ENCODE measurements at regions not wholly inside any gene's neighbourhood (a gene's known extent, or its start where the extent isn't known, plus 50 kb on each side); places are given as distances from the start of the nearest gene placed in this dataset.

DNA sequence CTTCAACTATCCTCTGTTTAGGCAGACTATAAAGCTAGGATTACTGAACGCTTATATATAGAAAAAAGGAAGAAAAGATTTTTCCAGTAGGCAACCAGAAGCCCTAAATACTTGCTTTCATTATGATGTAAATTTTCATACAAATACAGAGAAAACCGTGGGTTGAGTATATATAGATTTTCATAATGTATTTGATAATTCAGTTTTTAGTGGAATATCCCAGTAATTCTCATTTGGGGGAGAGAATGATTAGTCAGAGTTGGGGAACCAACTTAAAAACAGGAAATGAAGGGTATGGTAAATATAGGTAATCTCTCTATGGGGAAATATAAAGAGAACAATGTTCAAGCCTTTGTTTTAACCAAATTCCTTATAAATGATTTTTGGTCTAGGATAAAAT is 154.0 kb upstream of the CITED2 start:
- Histone ChIP-seq H3K4me3 (ENCODE audit: insufficient read depth, low read length) (no peak overlapping the region), H3K9me3 (ENCODE audit: low read depth, low read length) (no peaks in the 10 kb centered on the region), H3K36me3 (ENCODE audit: insufficient read depth, low read length) (no peaks in the 10 kb centered on the region), H3K79me2 (ENCODE audit: insufficient read depth, low read length) (no peaks in the 10 kb centered on the region), H3K4me2 (ENCODE audit: insufficient read depth, low read length) (no peak overlapping the region), H4K20me1 (ENCODE audit: insufficient read depth, low read length) (no peaks in the 10 kb centered on the region), H2AFZ (ENCODE audit: low read length) (no peak overlapping the region), H3K4me1 (ENCODE audit: insufficient read depth, low read length) (peaks cover 4% of the 10 kb centered on the region), H3K27me3 (ENCODE audit: insufficient read depth, low read length) (no peaks in the 10 kb centered on the region), H3K27ac (ENCODE audit: low read depth, low read length) (no peak overlapping the region)
- no peak for DNase-seq (ENCODE audit: insufficient read length, low spot score, missing footprints)
- TF ChIP-seq, protein P1, sequence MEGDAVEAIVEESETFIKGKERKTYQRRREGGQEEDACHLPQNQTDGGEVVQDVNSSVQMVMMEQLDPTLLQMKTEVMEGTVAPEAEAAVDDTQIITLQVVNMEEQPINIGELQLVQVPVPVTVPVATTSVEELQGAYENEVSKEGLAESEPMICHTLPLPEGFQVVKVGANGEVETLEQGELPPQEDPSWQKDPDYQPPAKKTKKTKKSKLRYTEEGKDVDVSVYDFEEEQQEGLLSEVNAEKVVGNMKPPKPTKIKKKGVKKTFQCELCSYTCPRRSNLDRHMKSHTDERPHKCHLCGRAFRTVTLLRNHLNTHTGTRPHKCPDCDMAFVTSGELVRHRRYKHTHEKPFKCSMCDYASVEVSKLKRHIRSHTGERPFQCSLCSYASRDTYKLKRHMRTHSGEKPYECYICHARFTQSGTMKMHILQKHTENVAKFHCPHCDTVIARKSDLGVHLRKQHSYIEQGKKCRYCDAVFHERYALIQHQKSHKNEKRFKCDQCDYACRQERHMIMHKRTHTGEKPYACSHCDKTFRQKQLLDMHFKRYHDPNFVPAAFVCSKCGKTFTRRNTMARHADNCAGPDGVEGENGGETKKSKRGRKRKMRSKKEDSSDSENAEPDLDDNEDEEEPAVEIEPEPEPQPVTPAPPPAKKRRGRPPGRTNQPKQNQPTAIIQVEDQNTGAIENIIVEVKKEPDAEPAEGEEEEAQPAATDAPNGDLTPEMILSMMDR (IDR thresholded peaks at IDR 0.05; ENCODE audit: extremely low read depth, low read depth, low read length): no peak

DNA sequence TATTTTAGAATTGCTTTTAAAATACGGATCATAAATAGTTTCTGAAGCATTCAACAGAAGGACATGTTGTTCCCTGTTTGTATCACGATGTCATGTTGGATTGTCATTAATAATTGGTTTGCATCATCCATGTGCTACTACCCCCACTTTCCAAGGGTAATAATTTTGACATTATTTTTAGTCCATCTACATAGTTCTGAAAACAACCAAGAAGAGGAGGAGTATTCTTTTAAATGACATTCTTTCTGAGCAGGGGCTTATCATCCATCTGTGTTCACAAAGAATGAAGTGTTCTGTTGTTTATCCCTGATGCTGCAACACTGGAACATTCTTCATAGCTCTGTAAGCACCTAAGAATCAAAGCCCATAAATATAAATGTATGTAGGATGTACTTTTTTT is 151.0 kb upstream of the CITED2 start:
- Histone ChIP-seq H4K20me1 (ENCODE audit: insufficient read depth, low read length) (no peaks in the 10 kb centered on the region), H2AFZ (ENCODE audit: low read length) (no peak overlapping the region), H3K27ac (ENCODE audit: low read depth, low read length) (no peak overlapping the region), H3K4me1 (ENCODE audit: insufficient read depth, low read length) (peaks cover 3% of the 10 kb centered on the region), H3K4me3 (ENCODE audit: insufficient read depth, low read length) (no peak overlapping the region), H3K36me3 (ENCODE audit: insufficient read depth, low read length) (no peaks in the 10 kb centered on the region), H3K4me2 (ENCODE audit: insufficient read depth, low read length) (no peak overlapping the region), H3K27me3 (ENCODE audit: insufficient read depth, low read length) (no peaks in the 10 kb centered on the region), H3K79me2 (ENCODE audit: insufficient read depth, low read length) (no peaks in the 10 kb centered on the region), H3K9me3 (ENCODE audit: low read depth, low read length) (no peaks in the 10 kb centered on the region)
- no peak for DNase-seq (ENCODE audit: insufficient read length, low spot score, missing footprints)
- TF ChIP-seq, protein P1 (IDR thresholded peaks at IDR 0.05; ENCODE audit: extremely low read depth, low read depth, low read length): no peak

GRCh38 chr6:139523986-139524385 is 149.5 kb upstream of the CITED2 start:
- Histone ChIP-seq H2AFZ (ENCODE audit: low read length) (no peak overlapping the region), H3K27ac (ENCODE audit: low read depth, low read length) (no peak overlapping the region), H3K4me3 (ENCODE audit: insufficient read depth, low read length) (no peak overlapping the region), H3K4me1 (ENCODE audit: insufficient read depth, low read length) (peaks cover 12% of the 10 kb centered on the region), H3K79me2 (ENCODE audit: insufficient read depth, low read length) (no peaks in the 10 kb centered on the region), H3K36me3 (ENCODE audit: insufficient read depth, low read length) (no peaks in the 10 kb centered on the region), H4K20me1 (ENCODE audit: insufficient read depth, low read length) (no peaks in the 10 kb centered on the region), H3K9me3 (ENCODE audit: low read depth, low read length) (no peaks in the 10 kb centered on the region), H3K27me3 (ENCODE audit: insufficient read depth, low read length) (no peaks in the 10 kb centered on the region), H3K4me2 (ENCODE audit: insufficient read depth, low read length) (no peak overlapping the region)
- no peak for DNase-seq (ENCODE audit: insufficient read length, low spot score, missing footprints)
- TF ChIP-seq, protein P1 (IDR thresholded peaks at IDR 0.05; ENCODE audit: extremely low read depth, low read depth, low read length): no peak

DNA sequence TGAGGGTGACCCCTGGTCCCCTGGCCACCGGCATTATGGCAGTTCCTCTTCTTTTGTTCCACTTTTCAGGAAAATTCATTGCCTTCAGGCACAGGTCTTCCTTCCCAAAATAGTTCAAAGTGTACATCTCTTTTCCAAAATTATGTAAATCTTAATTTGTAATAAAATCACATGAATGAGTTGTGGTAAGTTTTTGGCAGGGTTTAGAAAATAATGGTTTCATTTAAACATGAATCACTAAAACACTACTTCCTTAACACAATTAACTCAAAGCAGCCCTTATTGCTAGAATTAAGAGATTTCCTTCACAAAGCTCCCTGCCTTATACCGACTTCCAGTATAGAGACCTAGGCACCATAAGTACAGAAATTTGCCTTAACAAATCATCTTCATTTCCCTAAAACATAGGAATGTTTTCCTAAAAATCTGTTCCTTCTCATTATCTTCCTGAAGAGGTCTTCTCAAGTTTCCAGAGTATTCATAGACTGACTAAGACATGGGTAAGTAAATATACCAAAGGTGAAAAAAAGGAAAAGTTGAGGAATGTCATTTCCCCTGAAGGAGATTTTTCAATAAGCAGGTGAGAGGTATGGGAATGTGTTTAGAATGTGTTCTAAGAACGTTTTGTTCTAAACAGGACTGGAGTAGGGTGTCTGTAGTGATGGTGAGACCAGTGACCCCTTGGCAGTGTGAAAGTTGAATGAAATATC is 148.2 kb upstream of the CITED2 start:
- TF ChIP-seq, protein P1 (IDR thresholded peaks at IDR 0.05; ENCODE audit: extremely low read depth, low read depth, low read length): no peak
- H3K36me3 ChIP-seq (ENCODE audit: insufficient read depth, low read length): no peaks in the 10 kb centered on the region
- H2AFZ ChIP-seq (ENCODE audit: low read length): peak overlapping the region; percentile 30
- H4K20me1 ChIP-seq (ENCODE audit: insufficient read depth, low read length): no peaks in the 10 kb centered on the region
- no peaks in the 10 kb centered on the region for H3K79me2 ChIP-seq (ENCODE audit: insufficient read depth, low read length)
- no peaks in the 10 kb centered on the region for H3K9me3 ChIP-seq (ENCODE audit: low read depth, low read length)
- no peak overlapping the region for H3K4me3 ChIP-seq (ENCODE audit: insufficient read depth, low read length)
- H3K4me2 ChIP-seq (ENCODE audit: insufficient read depth, low read length): no peak overlapping the region
- H3K27me3 ChIP-seq (ENCODE audit: insufficient read depth, low read length): no peaks in the 10 kb centered on the region
- no peak for DNase-seq (ENCODE audit: insufficient read length, low spot score, missing footprints)
- H3K4me1 ChIP-seq (ENCODE audit: insufficient read depth, low read length): peaks cover 12% of the 10 kb centered on the region
- H3K27ac ChIP-seq (ENCODE audit: low read depth, low read length): no peak overlapping the region
